Neural cell (in vitro differentiated cells): ENCODE measurements at regions not wholly inside any gene's neighbourhood (a gene's known extent, or its start where the extent isn't known, plus 50 kb on each side); places are given as distances from the start of the nearest gene placed in this dataset.

Source experiments
- H2AFZ ChIP-seq: fragments of 200-600, 300-800 bp; sonication (generic), shearing (Covaris generic); 2 replicates; pipeline ENCODE4 v1.6.0; 2014; ENCODE audit warnings: low read depth, mild to moderate bottlenecking, antibody characterized with exemption, low read length, moderate library complexity
- H3F3A ChIP-seq: fragments of 200-600 bp; shearing (Covaris generic); 2 replicates; pipeline ENCODE4 v1.6.1; 2016; ENCODE audit warnings: mild to moderate bottlenecking, moderate library complexity, mixed read lengths, antibody characterized with exemption, low read length; ENCODE audit not compliant: insufficient read depth, poor library complexity, severe bottlenecking
- H3K27ac ChIP-seq: fragments of 200-600, 300-800 bp; sonication (generic), shearing (Covaris generic); 2 replicates; pipeline ENCODE4 v1.5.1; 2014; ENCODE audit warnings: mild to moderate bottlenecking, low read length, moderate library complexity
- H3K27me3 ChIP-seq: fragments of 300-800, 200-600 bp; sonication (generic), shearing (Covaris generic); 2 replicates; pipeline ENCODE4 v1.6.0; 2014; ENCODE audit warnings: mild to moderate bottlenecking, low read depth, low read length, moderate library complexity; ENCODE audit not compliant: insufficient read depth
- H3K36me3 ChIP-seq: fragments of 300-800, 200-600 bp; sonication (generic), shearing (Covaris generic); 2 replicates; pipeline ENCODE4 v1.5.1; 2014; ENCODE audit warnings: mild to moderate bottlenecking, antibody characterized with exemption, low read length, moderate library complexity; ENCODE audit not compliant: insufficient read depth
- H3K4me2 ChIP-seq: fragments of 300-800, 200-600 bp; sonication (generic), shearing (Covaris generic); 2 replicates; pipeline ENCODE4 v1.6.0; 2014; ENCODE audit warnings: mild to moderate bottlenecking, low read length
- H3K4me3 ChIP-seq: fragments of 300-800, 200-600 bp; sonication (generic), shearing (Covaris generic); 2 replicates; pipeline ENCODE4 v1.5.1; 2014; ENCODE audit warnings: mild to moderate bottlenecking, low read length, moderate library complexity
- H3K79me2 ChIP-seq: fragments of 200-600 bp; shearing (Covaris generic); replicated peaks from 2 replicates; pipeline ENCODE4 v1.6.0; 2014; ENCODE audit warnings: mild to moderate bottlenecking, low read length, moderate library complexity; ENCODE audit not compliant: insufficient read depth
- H3K9ac ChIP-seq: fragments of 300-800, 200-600 bp; sonication (generic), shearing (Covaris generic); 2 replicates; pipeline ENCODE4 v1.6.1; 2016; ENCODE audit warnings: mild to moderate bottlenecking, low read length, mixed read lengths
- H3K9me2 ChIP-seq: fragments of 200-600 bp; shearing (Covaris generic); 2 replicates; pipeline ENCODE4 v1.6.1; 2016; ENCODE audit warnings: mild to moderate bottlenecking, low read length, mixed read lengths; ENCODE audit not compliant: insufficient read depth
- H3K9me3 ChIP-seq: fragments of 200-600, 300-800 bp; sonication (generic), shearing (Covaris generic); 2 replicates; pipeline ENCODE4 v1.6.1; 2016; ENCODE audit warnings: mild to moderate bottlenecking, mixed run types, low read length, moderate library complexity, mixed read lengths
- H4K20me1 ChIP-seq: fragments of 200-600 bp; shearing (Covaris generic); 2 replicates; pipeline ENCODE4 v1.6.1; 2016; ENCODE audit warnings: mild to moderate bottlenecking, mixed run types; ENCODE audit not compliant: insufficient read depth
- EP300 ChIP-seq: fragments of 450-650 bp; conservative IDR thresholded peaks from 2 replicates; pipeline ENCODE4 v1.6.1; 2014; ENCODE audit warnings: antibody characterized with exemption, mild to moderate bottlenecking, moderate library complexity; ENCODE audit not compliant: poor library complexity, severe bottlenecking
- EZH2 ChIP-seq: fragments of 200-600, 300-800 bp; shearing (Covaris generic), sonication (generic); IDR thresholded peaks from 2 replicates; pipeline ENCODE4 v1.6.1; 2014; ENCODE audit warnings: antibody characterized with exemption, low read length, borderline replicate concordance, mild to moderate bottlenecking; ENCODE audit not compliant: insufficient read depth, poor library complexity, severe bottlenecking
- MXI1 ChIP-seq: fragments of 450-650 bp; conservative IDR thresholded peaks from 2 replicates; pipeline ENCODE4 v1.6.1; 2014; ENCODE audit warnings: antibody characterized with exemption, mild to moderate bottlenecking; ENCODE audit not compliant: poor library complexity, severe bottlenecking
- POLR2AphosphoS5 ChIP-seq: IDR thresholded peaks from 2 replicates; pipeline ENCODE4 v1.6.1; 2012
- RAD21 ChIP-seq: fragments of 450-650 bp; conservative IDR thresholded peaks from 2 replicates; pipeline ENCODE4 v1.6.1; 2014; ENCODE audit warnings: antibody characterized with exemption, mild to moderate bottlenecking, moderate library complexity
- REST ChIP-seq: IDR thresholded peaks from 2 replicates; pipeline ENCODE4 v1.6.1; 2012; ENCODE audit warnings: borderline replicate concordance
- SMC3 ChIP-seq: fragments of 450-650 bp; conservative IDR thresholded peaks from 2 replicates; pipeline ENCODE4 v1.6.1; 2014; ENCODE audit warnings: antibody characterized with exemption, mild to moderate bottlenecking, moderate library complexity; ENCODE audit not compliant: poor library complexity
- TAF1 ChIP-seq: IDR thresholded peaks from 2 replicates; pipeline ENCODE4 v1.6.1; 2012; ENCODE audit warnings: low read depth
- TF ChIP-seq, protein P1 (sequence below): fragments of 450-650 bp; IDR thresholded peaks from 2 replicates; pipeline ENCODE4 v1.5.1; 2014; ENCODE audit warnings: antibody characterized with exemption, mild to moderate bottlenecking, moderate library complexity; ENCODE audit not compliant: poor library complexity, severe bottlenecking

GRCh38 chr17:70266394-70266793 is 97.1 kb downstream of the KCNJ2 start:
- Histone ChIP-seq H3K36me3 (no peaks in the 10 kb centered on the region), H2AFZ (no peak overlapping the region), H4K20me1 (no peaks in the 10 kb centered on the region), H3K9ac (no peak overlapping the region), H3K4me2 (no peak overlapping the region), H3K27ac (no peak overlapping the region), H3K9me3 (no peaks in the 10 kb centered on the region), H3K27me3 (no peaks in the 10 kb centered on the region), H3K9me2 (no peaks in the 10 kb centered on the region), H3K79me2 (no peaks in the 10 kb centered on the region), H3F3A (no peaks in the 10 kb centered on the region), H3K4me3 (no peak overlapping the region)
- no peak for TF ChIP-seq EZH2
- no peak for TF ChIP-seq POLR2AphosphoS5
- TF ChIP-seq EP300 = no peak
- TF ChIP-seq, protein P1, sequence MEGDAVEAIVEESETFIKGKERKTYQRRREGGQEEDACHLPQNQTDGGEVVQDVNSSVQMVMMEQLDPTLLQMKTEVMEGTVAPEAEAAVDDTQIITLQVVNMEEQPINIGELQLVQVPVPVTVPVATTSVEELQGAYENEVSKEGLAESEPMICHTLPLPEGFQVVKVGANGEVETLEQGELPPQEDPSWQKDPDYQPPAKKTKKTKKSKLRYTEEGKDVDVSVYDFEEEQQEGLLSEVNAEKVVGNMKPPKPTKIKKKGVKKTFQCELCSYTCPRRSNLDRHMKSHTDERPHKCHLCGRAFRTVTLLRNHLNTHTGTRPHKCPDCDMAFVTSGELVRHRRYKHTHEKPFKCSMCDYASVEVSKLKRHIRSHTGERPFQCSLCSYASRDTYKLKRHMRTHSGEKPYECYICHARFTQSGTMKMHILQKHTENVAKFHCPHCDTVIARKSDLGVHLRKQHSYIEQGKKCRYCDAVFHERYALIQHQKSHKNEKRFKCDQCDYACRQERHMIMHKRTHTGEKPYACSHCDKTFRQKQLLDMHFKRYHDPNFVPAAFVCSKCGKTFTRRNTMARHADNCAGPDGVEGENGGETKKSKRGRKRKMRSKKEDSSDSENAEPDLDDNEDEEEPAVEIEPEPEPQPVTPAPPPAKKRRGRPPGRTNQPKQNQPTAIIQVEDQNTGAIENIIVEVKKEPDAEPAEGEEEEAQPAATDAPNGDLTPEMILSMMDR = no peak
- no peak for TF ChIP-seq REST
- TF ChIP-seq TAF1 = no peak
- no peak for TF ChIP-seq RAD21
- no peak for TF ChIP-seq MXI1
- no peak for TF ChIP-seq SMC3

DNA sequence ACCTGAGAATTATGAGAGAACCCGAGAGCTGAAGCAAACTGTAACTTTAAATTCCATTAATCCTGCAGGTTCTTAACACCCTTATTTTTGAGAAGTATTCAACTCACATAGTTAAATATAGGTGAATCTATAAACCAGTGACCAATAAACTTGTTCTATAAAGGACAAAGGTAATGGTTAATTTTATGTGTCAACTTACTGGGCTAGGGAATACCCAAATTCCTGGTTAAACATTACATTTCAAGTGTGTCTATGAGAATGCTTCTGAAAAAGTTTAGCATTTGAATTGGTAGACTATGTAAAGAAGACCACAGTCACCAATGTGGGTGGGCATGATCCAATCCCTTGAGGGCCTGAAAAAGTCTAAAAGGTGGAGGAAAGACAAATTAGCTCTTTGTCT is 99.1 kb downstream of the KCNJ2 start:
- Histone ChIP-seq H3F3A (no peaks in the 10 kb centered on the region), H3K9me3 (no peaks in the 10 kb centered on the region), H3K27me3 (no peaks in the 10 kb centered on the region), H3K36me3 (no peaks in the 10 kb centered on the region), H4K20me1 (no peaks in the 10 kb centered on the region), H3K4me2 (no peak overlapping the region), H3K79me2 (no peaks in the 10 kb centered on the region), H3K9me2 (no peaks in the 10 kb centered on the region), H3K4me3 (no peak overlapping the region), H2AFZ (no peak overlapping the region), H3K9ac (no peak overlapping the region), H3K27ac (no peak overlapping the region)
- TF ChIP-seq POLR2AphosphoS5 (no peak), RAD21 (no peak), EZH2 (no peak), SMC3 (no peak), REST (no peak), TAF1 (no peak), EP300 (no peak), MXI1 (no peak)
- TF ChIP-seq, protein P1 = no peak
